SH-SY5Y (cell line): ENCODE measurements at regions not wholly inside any gene's neighbourhood (a gene's known extent, or its start where the extent isn't known, plus 50 kb on each side); places are given as distances from the start of the nearest gene placed in this dataset.

Source experiments
- GATA2 ChIP-seq: IDR thresholded peaks from 2 replicates; pipeline ENCODE4 v1.6.1; 2011; ENCODE audit warnings: mild to moderate bottlenecking, low read depth, low read length
- GATA3 ChIP-seq: IDR thresholded peaks from 2 replicates; pipeline ENCODE4 v1.6.1; 2011; ENCODE audit warnings: low read depth, mild to moderate bottlenecking, low read length, moderate library complexity

DNA sequence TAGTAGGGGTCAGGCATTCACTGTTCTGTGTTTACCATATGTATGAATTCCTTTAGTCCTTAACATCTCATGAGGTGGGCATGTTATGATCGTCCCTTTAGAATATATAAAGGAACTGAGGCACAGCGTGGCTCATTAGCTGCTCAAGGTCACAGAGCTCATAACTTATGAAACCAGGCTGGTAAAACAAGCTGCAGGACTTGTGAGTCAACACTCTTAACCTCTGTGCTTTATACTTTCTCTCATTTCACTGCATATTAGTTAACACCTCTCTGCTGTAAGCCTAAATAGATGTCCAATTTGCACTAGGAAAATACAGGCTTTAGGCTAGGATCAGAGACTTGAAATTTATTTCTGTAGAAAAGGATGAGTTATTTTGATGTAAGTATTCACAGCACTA lies 180.3 kb upstream of the HDAC9 start:
- TF ChIP-seq GATA3 (no peak), GATA2 (no peak)

DNA sequence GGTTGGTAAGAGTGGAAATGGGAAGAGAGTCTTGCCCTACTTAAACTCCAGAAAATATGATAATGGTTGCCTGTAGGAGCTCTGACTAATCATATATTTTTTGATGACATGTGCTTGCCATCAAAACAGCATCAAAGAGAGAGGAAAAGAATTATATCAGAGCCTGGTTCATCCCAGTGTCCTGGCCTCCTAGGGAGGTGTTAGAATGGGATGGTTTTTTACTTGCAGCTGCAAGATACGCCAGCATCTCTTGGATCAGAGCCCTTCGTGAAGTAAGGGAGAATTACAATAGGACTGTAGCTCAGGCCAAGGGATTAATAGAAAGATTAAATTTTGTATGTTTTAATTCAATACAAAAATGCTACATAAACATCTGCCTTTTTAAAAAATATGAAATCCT lies 177.6 kb upstream of the HDAC9 start:
- TF ChIP-seq GATA3 (no peak), GATA2 (no peak)

DNA sequence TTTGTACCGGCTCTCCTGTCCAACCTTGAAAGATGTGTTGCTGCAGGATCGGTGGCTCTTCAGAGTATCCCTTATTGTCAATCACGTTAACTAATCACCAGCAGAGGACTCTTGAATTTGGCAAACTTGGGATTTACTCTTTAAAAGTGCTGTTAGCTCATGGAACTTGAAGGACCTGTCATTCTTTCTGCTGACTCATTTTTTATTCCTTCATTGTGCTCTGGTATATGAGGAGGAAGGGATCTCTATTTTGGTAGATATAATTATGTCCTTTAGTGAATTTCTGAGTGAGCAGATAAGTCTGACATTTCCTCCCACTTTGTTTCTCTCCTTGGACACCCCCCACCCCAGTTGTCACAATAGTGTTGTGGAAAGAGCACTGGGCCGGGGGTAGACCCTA lies 175.1 kb upstream of the HDAC9 start:
- TF ChIP-seq GATA3 (no peak), GATA2 (no peak)

GRCh38 chr7:18320971-18321567 lies 174.5 kb upstream of the HDAC9 start:
- TF ChIP-seq GATA2 (no peak), GATA3 (no peak)

GRCh38 chr7:18330548-18330947 lies 165.0 kb upstream of the HDAC9 start:
- TF ChIP-seq GATA2 (no peak), GATA3 (no peak)

- TF ChIP-seq GATA2 = no peak
- TF ChIP-seq GATA3 = no peak
These were observed 158.9 kb upstream of the HDAC9 start for GRCh38 chr7:18336626-18337025.

- no peak for TF ChIP-seq GATA2
- no peak for TF ChIP-seq GATA3
These were observed 158.3 kb upstream of the HDAC9 start for GRCh38 chr7:18337048-18337809.

- TF ChIP-seq GATA3 (no peak), GATA2 (no peak)
These were observed 156.5 kb upstream of the HDAC9 start for GRCh38 chr7:18338910-18339523.

DNA sequence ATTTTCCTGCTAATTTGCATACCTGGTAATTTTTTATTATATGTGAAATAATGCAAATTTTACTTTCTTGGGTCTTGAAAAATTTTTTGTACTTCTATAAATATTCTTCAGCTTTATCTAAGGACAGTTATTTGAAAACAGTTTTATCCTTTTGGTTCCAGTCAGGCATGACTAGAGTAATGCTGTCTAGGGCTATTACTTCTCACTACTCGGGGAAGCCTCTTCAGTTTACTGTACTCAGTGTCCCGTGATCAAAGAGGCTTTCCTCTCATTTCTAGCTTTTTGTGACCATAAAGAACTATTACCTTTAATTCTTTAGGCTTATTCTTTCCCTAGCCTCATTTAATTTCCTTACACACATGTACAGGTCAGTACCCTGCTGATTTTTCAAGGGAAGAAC lies 153.8 kb upstream of the HDAC9 start:
- TF ChIP-seq GATA2 (no peak), GATA3 (no peak)

- no peak for TF ChIP-seq GATA2
- TF ChIP-seq GATA3 = no peak
These were observed 152.5 kb upstream of the HDAC9 start for GRCh38 chr7:18343047-18343446.

GRCh38 chr7:18344536-18344935 lies 151.0 kb upstream of the HDAC9 start:
- no peak for TF ChIP-seq GATA3
- no peak for TF ChIP-seq GATA2

DNA sequence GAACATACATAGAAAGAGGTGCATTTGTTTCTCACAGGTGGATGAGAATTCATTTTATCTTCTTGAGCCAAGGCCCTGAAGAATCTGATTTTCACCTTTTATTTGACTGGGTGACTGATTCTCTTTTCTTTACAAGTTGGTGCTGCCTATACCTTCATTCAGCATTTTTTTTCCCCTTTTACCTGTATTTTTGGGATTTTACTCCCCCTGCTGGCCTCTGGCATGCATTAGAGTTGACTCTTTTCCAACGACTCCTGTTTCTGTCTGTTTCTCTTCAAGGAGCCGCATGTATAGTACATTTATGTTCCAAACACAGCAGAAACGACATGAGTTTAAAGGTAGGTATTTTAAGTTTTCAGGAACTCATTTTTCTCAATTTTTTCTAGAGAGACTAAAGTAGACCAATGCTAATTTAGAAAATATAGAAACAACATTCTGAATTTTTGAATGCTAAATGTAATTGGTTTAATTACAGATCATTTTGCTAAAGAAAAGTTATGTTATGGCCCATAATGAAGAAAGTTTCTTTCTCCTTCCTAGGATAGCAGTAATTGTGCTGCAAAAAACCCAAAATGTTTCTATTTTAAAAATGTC lies 149.8 kb upstream of the HDAC9 start:
- no peak for TF ChIP-seq GATA3
- no peak for TF ChIP-seq GATA2

DNA sequence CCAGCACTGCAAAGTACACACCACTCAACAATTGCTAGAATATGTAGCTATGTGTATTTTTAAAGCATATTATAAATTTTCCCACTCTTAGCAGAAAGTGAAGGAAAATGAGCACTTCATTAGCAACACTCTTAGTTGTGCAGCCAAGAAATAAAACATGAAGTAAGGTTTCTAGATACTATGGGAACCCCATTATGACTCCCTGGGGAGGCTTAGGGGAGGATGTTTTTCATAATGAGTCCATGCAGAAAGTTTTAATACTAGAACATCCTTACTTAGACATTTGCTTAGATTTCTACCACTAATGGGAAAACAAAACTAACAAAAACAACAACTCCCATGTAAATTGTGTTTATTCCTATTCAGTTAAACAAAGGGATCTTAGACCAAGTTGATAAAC lies 148.4 kb upstream of the HDAC9 start:
- TF ChIP-seq GATA3 (no peak), GATA2 (no peak)

DNA sequence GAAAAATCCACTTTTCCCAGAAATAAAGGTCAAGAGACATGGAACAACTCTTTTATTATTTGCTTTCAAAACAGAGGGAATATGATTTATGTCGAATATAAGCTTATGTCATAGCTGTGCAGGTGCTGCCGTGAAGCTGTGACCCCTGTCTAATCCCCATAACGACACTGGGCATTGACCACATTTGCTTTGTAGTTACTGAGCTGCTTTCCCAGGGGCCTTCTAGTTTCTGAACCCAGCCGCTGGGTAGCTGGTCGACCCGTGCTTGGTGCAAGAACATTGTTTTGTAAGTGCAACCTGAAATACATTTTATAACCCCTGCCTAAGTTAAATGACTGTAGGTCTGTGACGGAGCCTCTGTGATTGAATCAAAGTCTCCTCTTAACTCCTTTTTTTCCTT lies 144.9 kb upstream of the HDAC9 start:
- no peak for TF ChIP-seq GATA3
- TF ChIP-seq GATA2 = no peak

GRCh38 chr7:18352339-18353255 lies 143.0 kb upstream of the HDAC9 start:
- no peak for TF ChIP-seq GATA2
- no peak for TF ChIP-seq GATA3
